CD1c-positive myeloid dendritic cell (primary cell): ENCODE measurements at regions not wholly inside any gene's neighbourhood (a gene's known extent, or its start where the extent isn't known, plus 50 kb on each side); places are given as distances from the start of the nearest gene placed in this dataset.

Source experiments
- DNase-seq: peaks from one replicate; pipeline ENCODE4 v3.0.0-alpha.2; 2016; ENCODE audit errors: extremely low spot score

GRCh38 chr9:13717322-13718054 is 438.0 kb upstream of the MPDZ start:
- DNase-seq, result no peak

GRCh38 chr9:13716601-13717321 is 437.3 kb upstream of the MPDZ start:
- no peak for DNase-seq

GRCh38 chr9:13716090-13716489 is 436.6 kb upstream of the MPDZ start:
- no peak for DNase-seq

DNA sequence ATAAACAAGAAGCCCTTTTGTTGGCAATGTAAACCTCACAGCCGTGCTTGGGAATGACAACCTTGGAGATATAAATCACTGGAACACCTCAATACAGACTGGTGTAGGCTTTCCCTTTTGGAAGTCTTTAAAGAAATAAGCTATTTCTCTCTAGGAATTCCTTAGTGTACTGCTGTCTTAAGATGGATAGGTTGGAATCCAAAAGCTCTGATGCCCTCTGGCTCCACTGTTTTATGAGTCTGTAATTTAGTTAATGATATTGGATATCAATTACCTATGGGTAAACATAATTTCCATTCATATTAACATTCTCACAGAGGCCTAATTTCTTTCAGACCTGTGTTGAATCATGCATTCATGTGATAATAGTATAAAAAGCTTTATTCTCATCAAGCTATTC is 435.9 kb upstream of the MPDZ start:
- DNase-seq, result no peak

- DNase-seq, result peak; percentile 1
Measured at GRCh38 chr9:13707612-13708576, 428.4 kb upstream of the MPDZ start.

- DNase-seq, result no peak
Measured at GRCh38 chr9:13705918-13706317, 426.4 kb upstream of the MPDZ start.

DNA sequence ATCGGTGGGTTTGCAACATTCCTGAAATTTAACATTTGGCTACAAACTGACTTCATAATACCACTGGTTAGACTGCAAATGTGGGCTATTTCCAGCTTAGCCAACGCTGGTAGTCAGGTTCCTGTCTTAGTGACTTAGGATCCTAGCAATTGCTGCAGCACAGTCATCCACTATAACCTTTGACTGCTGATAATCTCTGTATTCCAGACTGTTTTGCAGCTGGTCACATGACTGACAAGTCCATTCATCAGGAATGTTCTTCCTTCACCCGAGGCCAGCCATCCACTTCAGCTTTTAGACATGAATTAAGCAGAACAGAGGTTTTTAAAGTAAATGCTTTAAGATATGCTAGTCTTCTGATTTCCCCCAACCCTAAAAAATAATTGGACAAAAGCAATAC is 425.9 kb upstream of the MPDZ start:
- DNase-seq, result no peak

- no peak for DNase-seq
Measured at GRCh38 chr9:13690595-13690994, 411.1 kb upstream of the MPDZ start.

DNA sequence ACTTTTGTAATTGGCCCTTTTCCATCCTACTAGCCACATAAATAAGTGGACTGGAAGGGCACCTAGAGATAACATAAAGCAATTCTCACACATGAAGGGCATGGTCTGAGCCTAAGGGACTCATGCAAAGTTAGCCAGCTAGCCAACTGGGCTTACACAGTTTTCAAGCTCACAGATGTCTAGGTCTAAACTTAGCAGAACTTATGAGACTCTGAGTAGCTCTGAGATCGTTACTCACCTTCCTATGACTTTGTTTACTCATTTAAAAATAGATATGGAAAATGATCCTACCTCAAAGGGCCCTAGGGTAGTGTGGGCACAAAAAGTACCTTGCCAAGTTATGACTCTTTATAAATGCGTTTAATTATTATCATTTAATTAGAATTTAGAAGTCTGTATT is 410.4 kb upstream of the MPDZ start:
- DNase-seq, result no peak

GRCh38 chr9:13688990-13689600 is 409.6 kb upstream of the MPDZ start:
- DNase-seq, result no peak

DNA sequence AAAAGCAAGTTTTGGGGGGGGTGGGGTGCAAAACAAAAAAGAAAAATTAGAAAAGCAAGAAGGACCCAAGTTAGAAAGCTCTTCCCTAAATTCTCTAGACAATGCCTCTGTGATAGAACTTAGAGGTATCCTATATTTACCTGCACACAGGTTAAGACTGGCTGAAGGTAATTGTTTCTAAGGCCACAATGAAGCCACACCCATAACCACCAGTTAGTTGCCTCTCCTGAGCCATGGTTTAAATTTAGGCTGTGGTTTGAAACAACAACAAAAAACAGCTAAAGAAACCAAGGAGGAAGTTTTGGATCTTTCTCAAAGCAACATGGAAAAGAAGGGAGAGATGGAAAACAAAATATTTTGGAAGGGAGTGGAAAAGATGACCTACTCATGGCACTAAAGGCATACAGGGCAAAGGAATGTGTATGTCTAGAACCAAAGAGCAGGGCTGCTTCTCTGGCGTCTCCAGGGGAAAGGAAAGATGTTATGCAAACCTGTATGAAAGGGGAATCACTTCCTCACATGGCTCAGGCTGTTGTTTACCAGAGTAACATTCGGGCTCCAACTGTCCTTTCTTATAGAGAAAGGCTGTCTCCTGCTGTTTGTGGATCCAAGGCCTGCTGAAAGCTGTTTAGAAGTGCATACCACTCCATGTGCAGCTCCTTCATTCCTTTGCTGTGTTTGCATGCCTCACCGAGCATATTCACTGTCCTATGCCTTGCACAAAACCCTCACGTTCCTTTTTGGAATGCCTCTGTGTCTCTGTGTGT is 408.9 kb upstream of the MPDZ start:
- DNase-seq, result no peak

- DNase-seq, result no peak
Measured at GRCh38 chr9:13684656-13685055, 405.2 kb upstream of the MPDZ start.

DNA sequence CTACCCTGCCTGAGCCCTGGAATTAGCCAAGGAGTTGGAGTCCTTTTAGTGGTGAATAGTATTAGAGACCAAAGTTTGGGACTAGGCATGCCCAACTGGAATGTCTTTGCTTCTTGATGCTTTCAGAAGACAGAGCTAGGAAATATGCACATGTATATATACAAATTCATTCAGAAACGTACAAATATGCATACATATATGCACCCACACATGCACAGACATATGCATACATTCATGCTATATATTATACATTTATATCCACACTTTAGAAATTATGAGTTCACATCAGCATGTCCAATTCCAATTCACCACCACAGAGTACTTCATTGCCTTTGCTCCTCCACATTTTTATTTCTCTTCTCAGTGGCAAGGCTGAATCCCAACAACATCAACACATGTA is 398.3 kb upstream of the MPDZ start:
- DNase-seq, result no peak

DNA sequence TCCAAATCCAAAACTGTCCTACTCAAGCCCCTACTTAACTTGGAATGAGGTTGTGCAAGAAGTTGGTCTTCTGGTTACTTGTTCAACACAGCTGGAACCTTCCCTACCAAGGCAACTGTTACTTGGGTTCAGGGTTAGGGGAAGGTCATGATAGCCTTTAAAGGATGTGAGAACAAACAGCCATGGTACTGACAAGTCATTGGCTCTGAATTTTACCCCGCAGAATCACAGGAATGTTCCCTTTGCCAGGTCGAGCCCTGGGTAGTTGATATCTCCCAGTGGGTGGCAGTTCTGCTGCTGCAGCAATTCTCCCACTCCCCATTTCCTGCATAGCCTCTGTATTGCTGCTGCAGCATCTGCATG is 396.1 kb upstream of the MPDZ start:
- no peak for DNase-seq

DNA sequence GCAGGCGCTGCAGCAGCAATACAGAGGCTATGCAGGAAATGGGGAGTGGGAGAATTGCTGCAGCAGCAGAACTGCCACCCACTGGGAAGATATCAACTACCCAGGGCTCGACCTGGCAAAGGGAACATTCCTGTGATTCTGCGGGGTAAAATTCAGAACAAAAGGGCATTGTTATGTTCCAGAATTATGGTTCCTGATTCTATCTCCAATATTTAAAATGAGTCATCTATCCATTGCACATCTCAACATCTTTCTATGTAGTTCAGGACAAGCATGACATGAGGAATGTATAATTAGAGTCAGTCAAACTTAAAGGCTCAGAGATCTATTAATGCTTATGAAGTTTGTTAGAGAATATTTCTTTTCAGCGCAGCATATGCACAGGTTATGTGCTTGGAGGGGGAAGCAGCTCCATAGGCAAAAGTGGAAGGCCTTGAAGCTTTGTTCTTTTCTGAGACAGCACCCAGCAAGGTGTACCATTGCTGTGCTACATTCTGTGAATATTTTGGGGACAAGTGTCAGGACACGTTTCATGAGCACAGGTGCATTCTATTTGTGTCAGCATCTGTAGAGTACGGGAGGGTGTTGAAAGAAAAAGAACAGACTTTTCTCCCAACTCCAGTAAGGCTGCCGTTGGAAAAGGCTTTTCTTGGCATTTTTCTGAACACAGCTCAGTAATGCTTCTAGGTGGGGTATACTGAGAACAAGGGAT is 395.6 kb upstream of the MPDZ start:
- no peak for DNase-seq

DNA sequence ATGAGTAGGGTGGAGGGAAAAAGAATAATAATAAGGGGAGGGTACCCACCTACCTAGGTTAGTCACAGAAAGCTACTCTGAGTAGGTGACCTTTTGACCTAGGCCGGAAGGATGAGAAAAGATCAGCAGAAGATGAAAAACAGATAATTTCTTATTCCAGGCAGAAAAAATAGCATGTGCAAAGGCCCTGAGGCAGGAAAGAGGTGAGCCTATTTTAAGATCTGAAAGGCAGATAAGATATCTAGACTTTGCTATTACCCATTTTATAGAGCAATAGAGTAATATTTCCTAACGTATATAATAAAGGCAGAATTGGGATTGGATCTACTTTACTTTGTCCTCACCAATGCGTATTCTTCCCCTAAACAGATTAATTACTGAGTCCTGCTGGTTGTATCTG is 393.9 kb upstream of the MPDZ start:
- no peak for DNase-seq

GRCh38 chr9:13665418-13666066 is 386.1 kb upstream of the MPDZ start:
- DNase-seq, result no peak

- DNase-seq, result no peak
Measured at GRCh38 chr9:13661014-13661413, 381.5 kb upstream of the MPDZ start.

DNA sequence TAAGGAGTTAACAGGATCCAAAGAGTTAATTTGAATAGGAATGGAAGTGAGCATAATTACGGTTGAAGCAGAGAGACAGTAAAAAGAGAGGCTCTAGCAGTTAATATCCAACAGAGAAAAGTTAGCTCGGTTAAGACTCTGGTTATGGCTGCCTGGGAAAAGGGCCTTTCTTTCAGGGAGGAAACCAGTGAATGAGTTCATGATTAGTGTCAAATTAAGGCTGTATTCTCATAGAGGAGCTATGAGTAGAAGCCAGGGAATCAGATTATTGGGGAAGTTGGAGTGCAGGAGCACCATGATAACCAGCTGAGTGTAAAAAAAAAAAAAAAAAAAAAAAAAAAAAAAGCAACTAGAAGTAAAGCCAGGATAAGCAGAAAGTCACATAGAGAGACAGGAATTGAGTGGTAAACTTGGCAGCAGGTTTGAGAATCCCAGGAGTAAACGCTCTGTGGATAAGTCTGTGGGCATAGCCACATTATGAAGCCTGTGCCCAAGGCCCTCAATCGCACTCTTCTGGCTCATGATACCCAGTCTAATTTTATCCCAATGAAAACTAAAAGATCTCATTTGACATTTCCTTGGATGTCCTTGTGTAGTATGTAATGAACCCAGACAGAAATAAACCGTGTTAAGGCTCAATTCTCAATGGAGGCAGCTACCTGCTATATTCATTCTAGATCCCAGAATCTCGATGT is 372.6 kb upstream of the MPDZ start:
- DNase-seq, result no peak

DNA sequence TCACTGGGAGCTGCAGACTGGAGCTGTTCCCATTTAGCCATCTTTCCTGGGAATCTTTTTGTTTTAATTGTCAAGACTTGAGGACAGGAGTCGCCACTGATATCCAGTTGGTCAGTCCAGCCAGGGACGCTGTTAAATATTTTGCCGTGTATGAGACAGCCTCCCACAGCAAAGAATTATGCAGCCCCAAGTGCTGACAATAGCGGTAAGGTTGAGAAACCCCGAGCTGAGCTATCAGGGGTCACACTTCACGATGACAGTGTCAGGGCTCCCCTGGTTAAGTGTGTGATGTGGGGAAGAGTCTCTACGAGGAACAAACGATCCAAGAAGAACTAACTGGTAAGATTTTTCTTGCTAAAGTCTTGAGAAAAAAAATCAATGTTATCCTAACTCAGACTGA is 372.0 kb upstream of the MPDZ start:
- no peak for DNase-seq
